H1 (cell line): ENCODE measurements at regions not wholly inside any gene's neighbourhood (a gene's known extent, or its start where the extent isn't known, plus 50 kb on each side); places are given as distances from the start of the nearest gene placed in this dataset.

ENCODE experiments used
- CTCF ChIA-PET: fragments of 300-600 bp; sonication (Branson Sonifier 250); formaldehyde crosslinking; loops from one replicate; lab custom pipeline; 2021; ENCODE audit not compliant: partially characterized antibody; lab: Charles Lee
- POLR2A ChIA-PET: fragments of 300-600 bp; sonication (Branson Sonifier 250); formaldehyde crosslinking; loops from one replicate; lab custom pipeline; 2021; ENCODE audit warnings: inconsistent platforms; ENCODE audit not compliant: partially characterized antibody; lab: Charles Lee
- DNase-seq, 2 experiments: peaks; one replicate each; pipeline versions ENCODE4 v3.0.0 to v3.0.0-alpha.2; 2010 to 2022; ENCODE audit warnings: low spot score in 2 of 2, low read depth in 1 of 2, mixed read lengths in 1 of 2
- FAIRE-seq: peaks from 2 replicates; lab custom pipeline; 2011; peaks lifted over from hg19 to GRCh38; lab: Jason Lieb, UNC
- H2AFZ ChIP-seq: 2 replicates; pipeline ENCODE4 v1.8.1; 2012; ENCODE audit warnings: low read length, inconsistent platforms
- H2AK5ac ChIP-seq: 2 replicates; pipeline ENCODE4 v1.6.1; 2013; ENCODE audit warnings: low read depth, low read length
- H2BK120ac ChIP-seq: replicated peaks from 2 replicates; pipeline ENCODE3; 2013; ENCODE audit warnings: low read depth, low read length, inconsistent platforms
- H2BK12ac ChIP-seq: 2 replicates; pipeline ENCODE4 v1.6.1; 2013; ENCODE audit warnings: low read depth, low read length
- H2BK15ac ChIP-seq: 2 replicates; pipeline ENCODE4 v1.6.1; 2013; ENCODE audit warnings: low read length
- H2BK20ac ChIP-seq: 2 replicates; pipeline ENCODE4 v1.6.1; 2013; ENCODE audit warnings: low read length
- H2BK5ac ChIP-seq: 2 replicates; pipeline ENCODE4 v1.6.1; 2013; ENCODE audit warnings: low read depth, low read length
- H3K14ac ChIP-seq: 2 replicates; pipeline ENCODE4 v1.6.1; 2013; ENCODE audit warnings: inconsistent platforms; ENCODE audit not compliant: insufficient read length
- H3K18ac ChIP-seq: 2 replicates; pipeline ENCODE4 v1.6.1; 2013; ENCODE audit warnings: low read length; ENCODE audit errors: extremely low read depth
- H3K23ac ChIP-seq: 2 replicates; pipeline ENCODE4 v1.6.1; 2013; ENCODE audit warnings: inconsistent platforms; ENCODE audit not compliant: insufficient read length
- H3K23me2 ChIP-seq: 2 replicates; pipeline ENCODE4 v1.6.1; 2013; ENCODE audit warnings: low read depth, low read length
- H3K27ac ChIP-seq: 2 replicates; pipeline ENCODE4 v1.6.1; 2011; ENCODE audit warnings: low read depth, low read length, inconsistent platforms
- H3K27me3 ChIP-seq, 4 experiments: replicated peaks in 1 of 4; 1 replicate in 1 of 4; 2 replicates in 3 of 4; pipeline versions ENCODE4 v1.6.1 to v1.8.1; 2011 to 2013; ENCODE audit warnings: low read length in 3 of 4, mild to moderate bottlenecking in 3 of 4, inconsistent platforms in 2 of 4, mixed read lengths in 2 of 4, moderate library complexity in 1 of 4; ENCODE audit not compliant: control insufficient read depth in 3 of 4, insufficient read depth in 3 of 4; ENCODE audit errors: extremely low read depth in 1 of 4
- H3K36me3 ChIP-seq, 4 experiments: 2 replicates each; pipeline versions ENCODE4 v1.6.1 to v1.8.1; 2011 to 2013; ENCODE audit warnings: mild to moderate bottlenecking in 4 of 4, low read length in 3 of 4, moderate library complexity in 2 of 4, control low read depth in 1 of 4, inconsistent platforms in 1 of 4; ENCODE audit not compliant: insufficient read depth in 4 of 4, control insufficient read depth in 2 of 4
- H3K4ac ChIP-seq: replicated peaks from 2 replicates; pipeline ENCODE3; 2013; ENCODE audit warnings: low read length, low read depth, mixed read lengths, inconsistent platforms; ENCODE audit not compliant: insufficient read length
- H3K4me1 ChIP-seq, 4 experiments: replicated peaks in 1 of 4; 1 replicate in 1 of 4; 2 replicates in 3 of 4; pipeline versions ENCODE4 v1.6.1 to v1.8.1; 2011 to 2013; ENCODE audit warnings: low read length in 3 of 4, inconsistent platforms in 2 of 4, mixed read lengths in 1 of 4; ENCODE audit not compliant: insufficient read depth in 4 of 4, control insufficient read depth in 3 of 4
- H3K4me2 ChIP-seq, 2 experiments: 2 replicates each; pipeline versions ENCODE4 v1.6.1 to v1.8.1; 2011 to 2013; ENCODE audit warnings: low read depth in 2 of 2, low read length in 2 of 2, control low read depth in 1 of 2, inconsistent platforms in 1 of 2, mild to moderate bottlenecking in 1 of 2; ENCODE audit not compliant: insufficient read depth in 1 of 2
- H3K4me3 ChIP-seq, 4 experiments: fragments of 200-600, 300-600 bp in 1 of 4; sonication (generic), shearing (Covaris generic), sonication (Bioruptor Twin) in 1 of 4; 2 replicates each; pipeline versions ENCODE4 v1.5.1 to v1.8.1; 2011 to 2016; ENCODE audit warnings: low read length in 4 of 4, low read depth in 3 of 4, control low read depth in 2 of 4, inconsistent platforms in 2 of 4, mild to moderate bottlenecking in 2 of 4, mixed read lengths in 1 of 4, moderate library complexity in 1 of 4; ENCODE audit not compliant: insufficient read depth in 2 of 4; ENCODE audit errors: extremely low read depth in 1 of 4
- H3K56ac ChIP-seq: replicated peaks from 2 replicates; pipeline ENCODE3; 2013; ENCODE audit warnings: low read depth, mild to moderate bottlenecking, mixed read lengths, low read length, inconsistent platforms; ENCODE audit not compliant: insufficient read length
- H3K79me1 ChIP-seq: 2 replicates; pipeline ENCODE4 v1.6.1; 2013; ENCODE audit warnings: low read depth, low read length, control low read depth
- H3K79me2 ChIP-seq, 2 experiments: 2 replicates each; pipeline versions ENCODE4 v1.6.1 to v1.8.1; 2012 to 2013; ENCODE audit warnings: low read length in 2 of 2, mild to moderate bottlenecking in 2 of 2, inconsistent platforms in 1 of 2; ENCODE audit not compliant: insufficient read depth in 2 of 2, control insufficient read depth in 1 of 2
- H3K9ac ChIP-seq, 4 experiments: replicated peaks in 1 of 4; 1 replicate in 1 of 4; 2 replicates in 3 of 4; pipeline versions ENCODE4 v1.6.1 to v1.8.1; 2011 to 2013; ENCODE audit warnings: low read depth in 3 of 4, low read length in 3 of 4, control low read depth in 2 of 4, mild to moderate bottlenecking in 2 of 4, moderate library complexity in 2 of 4, inconsistent platforms in 1 of 4; ENCODE audit errors: extremely low read depth in 1 of 4
- H3K9me3 ChIP-seq, 2 experiments: 2 replicates each; pipeline versions ENCODE4 v1.6.1 to v1.8.1; 2012 to 2013; ENCODE audit warnings: mild to moderate bottlenecking in 2 of 2, moderate library complexity in 2 of 2, control low read depth in 1 of 2, inconsistent platforms in 1 of 2, low read depth in 1 of 2, low read length in 1 of 2, mixed read lengths in 1 of 2; ENCODE audit not compliant: insufficient read depth in 2 of 2
- H4K20me1 ChIP-seq, 2 experiments: replicated peaks in 1 of 2; 2 replicates each; pipeline versions ENCODE3 to v1.8.1; 2011 to 2013; ENCODE audit warnings: inconsistent platforms in 2 of 2, low read length in 2 of 2, mild to moderate bottlenecking in 1 of 2; ENCODE audit not compliant: insufficient read depth in 2 of 2, control insufficient read depth in 1 of 2
- H4K5ac ChIP-seq: 2 replicates; pipeline ENCODE4 v1.6.1; 2013; ENCODE audit warnings: low read length, low read depth, mixed read lengths, inconsistent platforms; ENCODE audit not compliant: insufficient read length
- H4K8ac ChIP-seq: 2 replicates; pipeline ENCODE4 v1.8.0; 2013; ENCODE audit warnings: mild to moderate bottlenecking, moderate library complexity, low read length, inconsistent platforms; ENCODE audit not compliant: insufficient read depth; ENCODE audit errors: extremely low read depth
- H4K91ac ChIP-seq: replicated peaks from 2 replicates; pipeline ENCODE3; 2013; ENCODE audit warnings: low read length, mixed read lengths, inconsistent platforms; ENCODE audit not compliant: insufficient read length
- ASH2L ChIP-seq: fragments of 200-600, 300-600 bp; sonication (generic); IDR thresholded peaks from one replicate; pipeline ENCODE4 v1.7.1; 2017; ENCODE audit warnings: low read length
- JUN ChIP-seq: IDR thresholded peaks from 2 replicates; pipeline ENCODE4 v1.6.1; 2011; ENCODE audit warnings: low read depth, mild to moderate bottlenecking, improper control_type of control experiment, low read length
- KDM1A ChIP-seq: fragments of 200-600, 300-600 bp; sonication (generic); IDR thresholded peaks from 2 replicates; pipeline ENCODE4 v1.7.1; 2016; ENCODE audit warnings: mild to moderate bottlenecking, low read length, borderline replicate concordance
- MAFK ChIP-seq: IDR thresholded peaks from 2 replicates; pipeline ENCODE4 v1.6.1; 2012; ENCODE audit warnings: low read depth, mild to moderate bottlenecking, improper control_type of control experiment, low read length
- SP4 ChIP-seq: IDR thresholded peaks from 2 replicates; pipeline ENCODE4 v1.6.1; 2012; ENCODE audit warnings: low read length, inconsistent platforms
- TBP ChIP-seq: IDR thresholded peaks from 2 replicates; pipeline ENCODE4 v1.6.1; 2011; ENCODE audit warnings: low read depth, low read length, improper control_type of control experiment
- WGBS, 2 experiments: shearing (Covaris generic) in 1 of 2; methylation state at CpG; one replicate each; pipeline versions ENCODE4 v1.1.6 to v1.1.7; 2013 to 2015; ENCODE audit warnings: low lambda C conversion rate in 2 of 2, mixed read lengths in 2 of 2, inconsistent platforms in 1 of 2, low coverage in 1 of 2, missing lambda C conversion rate in 1 of 2; ENCODE audit not compliant: insufficient replicate concordance in 2 of 2, insufficient coverage in 1 of 2, insufficient read length in 1 of 2; ENCODE audit errors: extremely low coverage in 1 of 2, missing lambda C conversion rate in 1 of 2; 5-methylcytosine and 5-hydroxymethylcytosine counted together
- TF ChIP-seq, protein P1 (sequence below), 3 experiments: IDR thresholded peaks; 1 replicate in 2 of 3; 2 replicates in 1 of 3; pipeline versions ENCODE4 v1.5.1 to v1.6.1; 2011; ENCODE audit warnings: low read length in 3 of 3, mild to moderate bottlenecking in 3 of 3, inconsistent platforms in 2 of 3, low read depth in 1 of 3, moderate library complexity in 1 of 3; ENCODE audit not compliant: insufficient read depth in 1 of 3; ENCODE audit errors: control extremely low read depth in 1 of 3

DNA sequence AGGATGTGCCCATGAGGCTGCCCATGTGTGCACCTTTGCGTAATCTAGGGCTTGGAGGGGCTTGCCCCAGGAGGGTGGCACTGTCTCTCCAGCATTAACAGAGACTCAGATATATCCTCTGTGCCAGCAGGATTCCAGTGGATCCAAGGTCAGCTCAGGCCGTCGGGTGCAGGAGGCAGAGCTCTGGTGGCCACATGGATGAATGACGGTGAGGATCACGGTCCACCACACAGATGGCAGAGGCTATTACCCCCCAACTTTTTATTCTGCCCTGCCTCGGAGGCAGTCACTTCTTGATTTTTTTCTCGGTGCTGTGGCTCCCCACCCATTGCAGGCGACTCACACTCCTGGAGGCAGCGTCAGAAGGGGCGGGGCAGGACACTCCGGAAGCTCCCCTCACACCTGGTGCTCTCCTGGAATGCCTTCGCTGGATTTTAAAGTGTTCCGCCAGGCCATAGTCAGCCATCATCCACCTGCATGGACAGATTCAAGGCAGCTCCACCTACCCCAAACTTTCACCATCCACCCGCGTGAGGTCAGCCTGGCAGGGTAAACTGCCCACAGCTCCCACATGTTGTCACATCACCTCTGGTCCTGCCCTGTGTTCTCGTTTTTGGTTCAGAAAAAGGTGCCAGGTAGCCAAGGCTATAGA lies 602.9 kb upstream of the RAB6C start:
- Histone ChIP-seq H3K79me1 (no peaks in the 10 kb centered on the region), H3K9me3 (0 out of 4 replicates have a peak, but pooled peaks cover 0 to 3% of the 10 kb centered on the region in 2 experiments), H2AFZ (no peak overlapping the region), H3K4me2 (no peak overlapping the region), H2BK5ac (no peak overlapping the region; the same call in 1 of the 2 replicates), H2BK20ac (no peak overlapping the region), H3K4ac (no peak overlapping the region), H3K4me3 (no peak overlapping the region), H3K23ac (no peak overlapping the region), H4K20me1 (peaks cover 0 to 3% of the 10 kb centered on the region in 2 experiments), H3K27me3 (no peaks in the 10 kb centered on the region), H2BK120ac (no peak overlapping the region), H4K5ac (no peak overlapping the region), H2AK5ac (no peak overlapping the region), H2BK12ac (no peak overlapping the region), H3K9ac (no peak overlapping the region), H3K36me3 (no peaks in the 10 kb centered on the region), H2BK15ac (no peak overlapping the region), H3K56ac (no peak overlapping the region), H3K79me2 (no peaks in the 10 kb centered on the region), H3K23me2 (no peaks in the 10 kb centered on the region), H3K27ac (no peak overlapping the region), H4K8ac (no peak overlapping the region; the same call in 1 of the 2 replicates), H3K14ac (no peak overlapping the region), H4K91ac (no peak overlapping the region), H3K18ac (no peak overlapping the region; the same call in 1 of the 2 replicates), H3K4me1 (no peaks in the 10 kb centered on the region; a peak in 1 of 7 replicates)
- CTCF ChIA-PET: interaction anchor here (0.8 to 2.2 kb wide), 4 partner anchors 10 to 113 kb away, joined by 3 to 6 read pairs (median 4); no protein-coding TSS in a partner anchor
- POLR2A ChIA-PET: no interaction called here
- WGBS, 2 experiments: 87% methylated on average over 15 of the region's 16 CpGs; no CpG with 5 or more reads in 1 of the 2 experiments
- no peak for TF ChIP-seq KDM1A
- no peak for TF ChIP-seq JUN
- TF ChIP-seq ASH2L: no peak
- TF ChIP-seq, protein P1, sequence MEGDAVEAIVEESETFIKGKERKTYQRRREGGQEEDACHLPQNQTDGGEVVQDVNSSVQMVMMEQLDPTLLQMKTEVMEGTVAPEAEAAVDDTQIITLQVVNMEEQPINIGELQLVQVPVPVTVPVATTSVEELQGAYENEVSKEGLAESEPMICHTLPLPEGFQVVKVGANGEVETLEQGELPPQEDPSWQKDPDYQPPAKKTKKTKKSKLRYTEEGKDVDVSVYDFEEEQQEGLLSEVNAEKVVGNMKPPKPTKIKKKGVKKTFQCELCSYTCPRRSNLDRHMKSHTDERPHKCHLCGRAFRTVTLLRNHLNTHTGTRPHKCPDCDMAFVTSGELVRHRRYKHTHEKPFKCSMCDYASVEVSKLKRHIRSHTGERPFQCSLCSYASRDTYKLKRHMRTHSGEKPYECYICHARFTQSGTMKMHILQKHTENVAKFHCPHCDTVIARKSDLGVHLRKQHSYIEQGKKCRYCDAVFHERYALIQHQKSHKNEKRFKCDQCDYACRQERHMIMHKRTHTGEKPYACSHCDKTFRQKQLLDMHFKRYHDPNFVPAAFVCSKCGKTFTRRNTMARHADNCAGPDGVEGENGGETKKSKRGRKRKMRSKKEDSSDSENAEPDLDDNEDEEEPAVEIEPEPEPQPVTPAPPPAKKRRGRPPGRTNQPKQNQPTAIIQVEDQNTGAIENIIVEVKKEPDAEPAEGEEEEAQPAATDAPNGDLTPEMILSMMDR (IDR thresholded peaks at IDR 0.05; ENCODE audit: control extremely low read depth in 1 of 3, insufficient read depth in 1 of 3, low read depth in 1 of 3, low read length in 3 of 3): peak in 1 of 3 experiments; percentile 5; a peak in 1 of 4 replicates
- TF ChIP-seq SP4: no peak
- no peak for TF ChIP-seq TBP
- TF ChIP-seq MAFK: no peak
- DNase-seq (no peak), FAIRE-seq (no peak)
